BJ (cell line): ENCODE measurements at regions not wholly inside any gene's neighbourhood (a gene's known extent, or its start where the extent isn't known, plus 50 kb on each side); places are given as distances from the start of the nearest gene placed in this dataset.
"Not testable (repeated sequence)": the region's sequence is repeated elsewhere in the genome, so short reads cannot be mapped to it uniquely, and the experiment has no call there.

Source experiments
- CTCF ChIA-PET: fragments of 350-600 bp; formaldehyde crosslinking; extraction: SDS; loops from one replicate; lab custom pipeline; 2021; ENCODE audit warnings: antibody characterized with exemption, inconsistent platforms; lab: Yijun Ruan, JAX
- POLR2A ChIA-PET: fragments of 300-600 bp; sonication (Branson Sonifier 250); formaldehyde crosslinking; extraction: SDS; loops from one replicate; lab custom pipeline; 2021; ENCODE audit warnings: antibody characterized with exemption; lab: Charles Lee
- DNase-seq: peaks from one replicate; pipeline ENCODE4 v3.0.0-alpha.2; 2011; ENCODE audit warnings: low read depth
- H3K27me3 ChIP-seq: 2 replicates; pipeline ENCODE4 v1.6.0; 2011; ENCODE audit warnings: low read length; ENCODE audit not compliant: control insufficient read depth, insufficient read depth
- H3K36me3 ChIP-seq: 2 replicates; pipeline ENCODE4 v1.5.1; 2011; ENCODE audit warnings: low read length; ENCODE audit not compliant: control insufficient read depth, insufficient read depth
- H3K4me3 ChIP-seq: 2 replicates; pipeline ENCODE4 v1.5.1; 2011; ENCODE audit warnings: low read depth, mild to moderate bottlenecking, control low read depth, low read length
- TF ChIP-seq, protein P1 (sequence below): IDR thresholded peaks from 2 replicates; pipeline ENCODE4 v1.5.1; 2011; ENCODE audit warnings: low read depth, mild to moderate bottlenecking, control low read depth, inconsistent platforms, low read length, moderate library complexity; ENCODE audit not compliant: insufficient read depth

DNA sequence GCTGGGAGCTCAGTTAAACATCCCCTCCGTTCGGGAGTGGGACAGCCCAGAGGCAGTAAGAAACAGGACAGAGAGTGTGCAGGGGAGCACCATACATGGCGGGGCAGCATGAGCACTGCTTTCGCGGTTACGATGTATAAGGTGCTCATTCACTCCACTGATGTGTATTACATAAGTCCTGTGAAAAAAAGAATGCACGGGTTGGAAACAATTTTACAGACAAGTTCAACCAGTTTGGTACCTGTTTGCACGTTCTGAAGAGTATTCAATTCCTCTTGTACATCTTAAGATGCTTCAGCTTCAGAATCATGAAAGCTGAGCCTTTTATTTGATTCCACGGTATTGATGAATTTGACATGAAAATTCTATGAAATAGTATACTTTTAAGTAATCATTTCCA is 97.8 kb upstream of the NETO1 start:
- ChIA-PET POLR2A (no interaction called here), CTCF (no interaction called here)
- DNase-seq, result no peak
- no peaks in the 10 kb centered on the region for H3K27me3 ChIP-seq
- TF ChIP-seq, protein P1, sequence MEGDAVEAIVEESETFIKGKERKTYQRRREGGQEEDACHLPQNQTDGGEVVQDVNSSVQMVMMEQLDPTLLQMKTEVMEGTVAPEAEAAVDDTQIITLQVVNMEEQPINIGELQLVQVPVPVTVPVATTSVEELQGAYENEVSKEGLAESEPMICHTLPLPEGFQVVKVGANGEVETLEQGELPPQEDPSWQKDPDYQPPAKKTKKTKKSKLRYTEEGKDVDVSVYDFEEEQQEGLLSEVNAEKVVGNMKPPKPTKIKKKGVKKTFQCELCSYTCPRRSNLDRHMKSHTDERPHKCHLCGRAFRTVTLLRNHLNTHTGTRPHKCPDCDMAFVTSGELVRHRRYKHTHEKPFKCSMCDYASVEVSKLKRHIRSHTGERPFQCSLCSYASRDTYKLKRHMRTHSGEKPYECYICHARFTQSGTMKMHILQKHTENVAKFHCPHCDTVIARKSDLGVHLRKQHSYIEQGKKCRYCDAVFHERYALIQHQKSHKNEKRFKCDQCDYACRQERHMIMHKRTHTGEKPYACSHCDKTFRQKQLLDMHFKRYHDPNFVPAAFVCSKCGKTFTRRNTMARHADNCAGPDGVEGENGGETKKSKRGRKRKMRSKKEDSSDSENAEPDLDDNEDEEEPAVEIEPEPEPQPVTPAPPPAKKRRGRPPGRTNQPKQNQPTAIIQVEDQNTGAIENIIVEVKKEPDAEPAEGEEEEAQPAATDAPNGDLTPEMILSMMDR, result no peak
- H3K4me3 ChIP-seq, result no peak overlapping the region
- H3K36me3 ChIP-seq, result no peaks in the 10 kb centered on the region

DNA sequence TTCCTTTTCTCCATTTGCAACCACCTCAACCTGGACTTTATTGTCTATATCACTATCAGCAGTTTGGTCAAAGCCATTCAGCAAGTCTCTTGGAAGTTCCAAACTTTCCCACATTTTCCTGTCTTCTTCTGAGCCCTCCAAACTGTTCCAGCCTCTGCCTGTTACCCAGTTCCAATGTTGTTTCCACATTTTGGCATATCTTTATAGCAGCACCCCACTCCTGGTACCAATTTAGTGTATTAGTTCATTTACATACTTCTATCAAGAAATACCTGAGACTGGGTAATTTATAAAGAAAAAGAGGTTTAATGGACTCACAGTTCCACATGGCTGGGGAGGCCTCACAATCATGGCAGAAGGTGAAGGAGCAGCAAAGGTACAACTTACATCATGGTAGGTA is 90.4 kb upstream of the NETO1 start:
- H3K4me3 ChIP-seq, DNase-seq, H3K27me3 ChIP-seq, POLR2A ChIA-PET, H3K36me3 ChIP-seq, CTCF ChIA-PET: not testable (repeated sequence)

DNA sequence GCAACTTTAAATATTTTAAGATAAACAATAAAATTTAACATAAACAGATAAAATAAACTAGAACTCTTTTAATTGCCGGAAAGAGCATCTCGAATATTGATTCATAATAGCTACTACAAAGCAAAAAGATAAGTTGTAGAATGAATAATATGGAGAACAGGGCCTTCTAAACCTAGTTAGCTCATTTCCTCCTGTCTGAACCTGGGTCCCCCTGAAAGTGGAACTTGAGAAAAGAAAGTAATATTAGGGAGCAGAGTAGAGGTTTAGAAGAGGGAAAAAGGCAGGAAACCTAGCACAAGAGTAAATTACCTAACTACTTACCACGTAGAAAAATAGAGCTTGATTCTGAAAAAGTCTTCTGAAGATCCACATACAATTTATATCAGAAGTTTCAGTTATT is 80.7 kb upstream of the NETO1 start:
- ChIA-PET CTCF (no interaction called here), POLR2A (no interaction called here)
- DNase-seq, result no peak
- Histone ChIP-seq H3K4me3 (no peak overlapping the region), H3K27me3 (no peaks in the 10 kb centered on the region), H3K36me3 (no peaks in the 10 kb centered on the region)
- TF ChIP-seq, protein P1, result no peak

DNA sequence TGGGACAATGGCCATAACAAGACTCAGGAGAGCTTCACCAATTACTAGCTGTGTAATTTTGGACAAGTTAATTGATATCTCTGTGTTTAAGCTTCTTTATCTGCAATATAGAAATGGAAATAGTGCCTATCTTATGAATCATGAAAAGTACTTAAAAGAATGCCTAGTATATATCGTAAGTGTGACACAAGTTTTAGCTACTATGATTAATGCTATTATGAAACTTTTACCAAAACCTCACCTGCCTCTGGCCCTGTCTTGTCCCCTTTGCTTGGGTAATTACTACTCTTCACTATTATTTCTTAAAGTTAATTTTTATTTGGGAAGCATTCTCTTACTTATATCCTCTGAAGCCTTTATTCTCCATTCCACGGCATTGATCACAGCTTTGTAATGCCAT is 75.0 kb upstream of the NETO1 start:
- ChIA-PET CTCF (no interaction called here), POLR2A (no interaction called here)
- Histone ChIP-seq H3K27me3 (no peaks in the 10 kb centered on the region), H3K4me3 (no peak overlapping the region), H3K36me3 (no peaks in the 10 kb centered on the region)
- DNase-seq, result no peak
- TF ChIP-seq, protein P1, result no peak

DNA sequence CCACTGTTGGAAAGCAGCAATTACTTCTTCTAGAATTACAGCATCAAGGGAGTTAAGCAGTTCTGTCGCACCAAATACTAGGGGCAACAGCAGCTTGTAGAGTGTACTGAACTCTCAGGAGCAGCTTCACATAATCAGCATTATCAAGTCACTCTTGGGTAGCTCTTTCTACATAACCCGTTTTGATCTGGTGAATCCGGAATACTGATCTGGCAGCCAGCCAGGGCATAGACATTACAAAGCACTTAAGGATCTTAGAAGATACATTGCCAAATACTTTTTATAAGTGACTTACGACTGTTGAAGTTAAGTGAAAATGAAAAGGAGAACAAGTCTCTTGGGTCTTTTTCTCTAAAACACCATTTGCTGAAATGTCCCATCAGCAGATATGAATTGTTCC is 73.2 kb upstream of the NETO1 start:
- no peak for DNase-seq
- Histone ChIP-seq H3K4me3 (no peak overlapping the region), H3K27me3 (no peaks in the 10 kb centered on the region), H3K36me3 (no peaks in the 10 kb centered on the region)
- TF ChIP-seq, protein P1, result no peak
- CTCF ChIA-PET, result no interaction called here
- POLR2A ChIA-PET, result no interaction called here

DNA sequence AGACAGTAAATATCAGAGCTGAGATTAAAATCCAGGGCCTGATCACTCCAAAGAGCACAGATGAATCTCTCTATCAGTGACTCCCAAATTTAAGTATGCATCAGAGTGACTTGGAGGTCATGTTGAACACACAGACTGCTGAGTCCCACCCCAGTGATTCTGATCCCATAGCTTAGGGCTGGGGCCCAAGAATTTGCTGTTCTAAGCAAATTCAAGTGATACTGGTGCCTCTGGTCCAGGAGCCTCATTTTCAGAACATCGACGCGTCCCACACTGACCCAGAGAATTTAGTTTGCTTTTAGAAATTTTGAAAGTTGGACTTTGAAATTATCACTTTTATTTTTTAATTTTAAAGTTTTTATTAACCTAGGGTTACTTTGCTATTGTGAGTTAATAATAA is 72.7 kb upstream of the NETO1 start:
- TF ChIP-seq, protein P1, result no peak
- CTCF ChIA-PET, result no interaction called here
- POLR2A ChIA-PET, result no interaction called here
- Histone ChIP-seq H3K4me3 (no peak overlapping the region), H3K36me3 (no peaks in the 10 kb centered on the region), H3K27me3 (no peaks in the 10 kb centered on the region)
- no peak for DNase-seq
